Stimulated activated CD4-positive, alpha-beta T cell treated with anti-CD3 and anti-CD28 coated beads, Interleukin-4, amount 100 ng/mL, for 4 hours (primary cell): ENCODE measurements at regions not wholly inside any gene's neighbourhood (a gene's known extent, or its start where the extent isn't known, plus 50 kb on each side); places are given as distances from the start of the nearest gene placed in this dataset.
"Not testable (repeated sequence)": the region's sequence is repeated elsewhere in the genome, so short reads cannot be mapped to it uniquely, and the experiment has no call there.

Experiments
- DNase-seq, 2 experiments: peaks; one replicate each; pipeline ENCODE4 v3.0.0-alpha.2; 2020

DNA sequence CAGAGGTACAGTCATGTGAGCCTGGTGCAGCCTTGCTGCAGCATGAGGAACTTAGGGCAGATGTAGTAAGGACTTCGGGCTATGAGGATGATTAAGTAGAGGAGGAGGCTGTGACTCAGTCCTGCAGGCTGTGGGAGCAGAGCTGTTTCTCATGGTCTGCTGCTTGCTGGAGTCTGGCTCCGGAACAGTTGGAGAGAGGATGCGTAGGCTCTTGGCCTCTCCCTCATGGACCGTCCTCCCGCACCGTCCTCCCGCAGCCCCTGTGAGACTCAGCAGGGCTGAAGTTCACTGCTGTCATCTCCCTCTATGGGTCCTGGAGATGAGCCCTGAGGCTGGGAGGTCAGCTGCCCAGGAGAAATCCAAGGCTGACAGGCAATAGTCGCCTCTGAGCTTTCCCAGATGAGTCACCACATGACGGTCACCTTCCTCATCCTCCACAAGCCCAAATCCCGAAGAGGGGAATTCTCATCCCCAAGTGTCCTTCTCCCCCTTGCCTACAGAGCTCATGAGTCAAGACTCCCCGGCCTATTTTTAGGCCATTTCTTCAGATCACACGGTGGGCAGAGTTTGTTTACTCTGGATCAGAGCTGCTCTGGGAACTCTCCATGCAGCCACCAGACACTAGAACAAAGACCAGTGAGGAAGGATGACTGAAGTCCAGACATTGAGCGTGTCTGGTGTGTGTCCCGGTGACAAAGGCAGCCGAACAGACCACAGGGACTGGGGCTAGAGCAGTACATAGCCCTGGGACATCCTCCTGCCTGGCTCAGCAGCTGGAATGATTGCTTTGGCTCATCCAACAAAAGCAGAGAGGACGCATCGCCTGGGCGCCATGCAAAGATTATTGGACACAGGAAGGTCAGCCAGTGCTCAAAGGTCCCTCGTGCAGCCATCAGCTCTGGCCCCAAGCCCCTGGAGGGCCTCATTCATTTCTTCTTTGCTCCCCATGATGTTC is 134.5 kb downstream of the NPIPB11 start:
- not testable (repeated sequence) for DNase-seq

DNA sequence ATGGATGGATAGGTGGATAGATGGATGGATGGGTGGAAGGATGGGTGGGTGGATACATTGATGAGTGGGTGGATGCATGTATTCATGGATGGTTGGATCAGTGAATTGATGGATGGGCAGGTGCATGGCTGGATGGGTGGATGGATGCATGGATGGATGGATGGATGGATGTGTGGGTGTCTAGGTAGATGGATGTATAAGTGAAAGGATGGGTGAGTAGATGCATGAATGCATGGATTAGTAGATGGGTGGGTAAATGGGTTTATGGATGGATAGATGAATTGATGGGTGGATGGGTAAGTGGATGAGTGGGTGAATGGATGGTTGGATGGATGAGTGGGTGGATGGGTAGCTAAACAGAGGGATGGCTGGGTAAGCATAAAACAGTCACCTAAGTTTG is 135.6 kb downstream of the NPIPB11 start:
- not testable (repeated sequence) for DNase-seq

DNA sequence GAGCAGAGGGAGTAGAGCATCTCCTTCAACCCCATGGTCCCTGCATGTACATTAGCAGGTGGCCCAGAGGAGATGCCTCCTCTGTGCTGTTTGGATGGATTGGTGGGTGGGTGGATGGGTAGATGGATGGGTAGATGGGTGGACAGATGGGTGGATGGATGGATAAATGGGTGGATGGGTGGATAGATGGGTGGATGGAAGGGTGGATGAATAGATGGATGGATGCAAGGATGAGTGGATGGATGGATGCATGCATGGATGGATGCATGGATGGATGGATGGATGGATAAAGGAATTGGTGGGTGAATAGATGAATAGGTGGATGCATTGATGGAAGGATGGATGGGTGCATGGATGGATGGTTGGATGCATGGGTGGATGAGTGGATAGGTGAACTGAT is 136.5 kb downstream of the NPIPB11 start:
- not testable (repeated sequence) for DNase-seq

DNA sequence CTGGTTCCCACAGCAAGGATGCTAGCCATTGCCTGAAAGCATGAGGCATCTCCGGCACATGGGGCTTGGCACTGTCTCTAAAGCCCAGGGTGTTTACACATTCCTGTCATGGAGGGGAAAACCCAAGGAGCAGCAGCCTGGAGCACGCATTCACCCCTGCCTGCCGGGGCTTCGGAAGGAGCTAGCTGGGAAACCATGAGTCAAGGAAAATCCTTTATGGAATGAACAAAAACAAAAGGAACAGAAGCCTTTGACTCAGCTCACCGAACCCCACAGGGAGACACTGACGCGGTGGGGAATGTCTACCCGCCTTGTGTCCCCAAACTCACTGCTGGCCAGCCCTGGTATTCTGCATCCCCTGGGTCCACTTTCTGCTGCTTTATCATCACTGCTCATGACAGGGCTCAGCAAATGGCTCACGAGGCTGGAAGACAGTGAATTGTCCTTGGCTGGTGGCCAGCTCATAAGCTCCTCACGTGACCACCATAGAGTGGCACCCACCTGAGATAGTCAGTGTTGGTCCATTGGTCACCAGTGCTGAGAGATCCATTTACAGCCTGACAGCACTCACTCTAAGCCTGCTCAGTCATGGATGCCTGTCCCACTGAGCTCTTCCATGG is 137.2 kb downstream of the NPIPB11 start:
- not testable (repeated sequence) for DNase-seq

DNA sequence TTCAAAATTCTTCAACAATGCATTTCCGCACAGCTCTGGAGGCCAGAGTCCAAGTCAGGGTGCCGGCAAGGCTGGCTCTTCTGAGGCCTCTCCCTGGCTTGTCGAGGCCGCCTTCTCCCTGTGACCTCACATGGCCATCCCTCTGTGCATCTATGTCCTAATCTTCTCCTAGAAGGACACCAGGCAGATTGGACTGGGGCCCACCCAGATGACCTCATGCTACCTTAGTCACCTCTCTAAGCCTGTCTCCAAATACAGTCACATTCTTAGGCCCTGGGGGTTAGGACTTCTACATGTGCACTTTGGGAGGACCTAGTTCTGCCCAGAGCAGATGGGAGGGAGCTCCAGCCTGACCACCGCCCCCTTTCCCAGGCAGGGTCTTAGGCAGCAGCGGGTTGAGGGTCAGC is 137.7 kb downstream of the NPIPB11 start:
- DNase-seq = not testable (repeated sequence)

DNA sequence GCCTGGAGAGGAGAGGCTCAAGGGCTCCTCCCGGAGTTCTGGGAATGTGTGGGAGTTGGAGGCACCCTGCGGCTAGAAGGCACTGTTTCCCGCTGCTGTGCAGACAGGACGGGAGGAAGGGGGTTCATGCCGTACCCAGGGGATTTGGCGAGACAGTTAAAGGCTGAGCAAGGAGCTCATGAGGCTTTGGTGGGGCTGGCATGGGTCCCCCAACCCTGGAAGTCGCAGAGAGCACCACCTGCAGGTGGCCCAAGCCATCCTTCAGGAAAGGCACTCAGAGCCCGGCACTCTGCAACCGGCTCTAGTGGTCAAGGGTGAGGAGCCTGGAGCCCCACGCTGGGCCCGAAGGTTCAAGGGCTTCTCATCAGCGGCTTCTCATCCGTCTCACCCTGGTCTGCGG is 138.2 kb downstream of the NPIPB11 start:
- DNase-seq = not testable (repeated sequence)

DNA sequence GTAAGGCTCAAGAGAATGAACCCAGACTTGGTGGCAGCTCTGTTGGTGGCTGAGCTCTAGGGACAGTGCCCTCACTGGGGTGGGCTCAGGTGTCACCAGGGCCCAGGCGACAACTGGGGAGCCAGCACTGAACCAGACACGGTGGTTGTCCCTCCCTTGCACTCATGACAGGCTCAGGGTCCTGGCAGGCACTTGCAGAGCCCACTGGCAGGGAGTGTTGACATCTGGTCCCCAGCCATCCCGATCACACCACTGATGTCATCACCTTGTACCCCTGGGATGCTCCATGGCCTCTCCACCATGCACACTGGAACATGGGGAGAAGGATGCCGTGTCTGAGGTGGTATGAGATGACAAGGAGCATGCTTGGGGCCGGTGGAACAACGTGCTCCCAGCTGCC is 138.6 kb downstream of the NPIPB11 start:
- not testable (repeated sequence) for DNase-seq

DNA sequence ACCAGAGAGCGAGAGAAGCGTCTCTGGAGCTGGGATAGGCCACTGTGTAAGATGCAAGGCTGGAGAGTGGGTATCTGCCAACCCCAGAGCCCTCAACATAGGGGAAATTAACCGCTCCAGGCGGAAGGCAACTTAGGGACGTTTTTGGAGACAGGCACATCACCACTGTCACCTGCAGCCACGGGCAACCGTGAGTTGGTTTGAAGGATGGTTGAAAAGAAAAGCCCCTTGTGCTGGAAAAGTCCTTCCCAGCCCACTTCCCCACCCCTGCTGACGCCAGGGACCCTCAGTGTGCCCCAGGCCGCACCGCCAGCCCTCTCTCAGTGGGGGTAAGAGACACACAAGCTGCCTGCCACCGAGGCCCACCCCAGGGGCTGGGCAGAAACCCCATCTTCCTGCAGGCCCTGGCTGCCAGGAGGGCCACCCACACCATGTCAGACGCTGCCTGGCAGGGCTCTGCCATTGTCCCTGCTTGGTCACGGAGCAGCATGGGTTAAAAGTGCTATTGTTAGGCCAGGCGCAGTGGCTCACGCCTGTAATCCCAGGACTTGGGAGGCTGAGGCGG is 139.4 kb downstream of the NPIPB11 start:
- not testable (repeated sequence) for DNase-seq

DNA sequence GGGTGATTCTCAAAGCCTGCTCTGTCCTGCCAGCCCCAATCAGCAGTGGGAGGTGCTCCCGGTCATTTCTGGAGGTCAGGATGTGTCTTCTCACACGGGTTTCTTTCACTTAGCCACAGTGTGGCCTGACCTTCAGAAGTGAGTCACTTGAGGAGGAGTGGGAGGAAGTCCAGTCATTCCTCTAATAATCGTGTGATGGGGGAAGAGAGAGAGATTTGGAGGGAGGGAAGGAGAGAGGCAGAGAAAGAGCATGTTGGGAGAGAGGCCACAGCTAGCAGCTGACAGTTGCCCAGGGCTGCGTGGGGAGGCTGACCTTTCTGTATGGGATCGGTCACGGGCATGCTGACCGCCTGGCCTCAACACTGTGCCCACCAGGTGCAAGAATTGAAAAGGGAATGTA is 139.9 kb downstream of the NPIPB11 start:
- not testable (repeated sequence) for DNase-seq

DNA sequence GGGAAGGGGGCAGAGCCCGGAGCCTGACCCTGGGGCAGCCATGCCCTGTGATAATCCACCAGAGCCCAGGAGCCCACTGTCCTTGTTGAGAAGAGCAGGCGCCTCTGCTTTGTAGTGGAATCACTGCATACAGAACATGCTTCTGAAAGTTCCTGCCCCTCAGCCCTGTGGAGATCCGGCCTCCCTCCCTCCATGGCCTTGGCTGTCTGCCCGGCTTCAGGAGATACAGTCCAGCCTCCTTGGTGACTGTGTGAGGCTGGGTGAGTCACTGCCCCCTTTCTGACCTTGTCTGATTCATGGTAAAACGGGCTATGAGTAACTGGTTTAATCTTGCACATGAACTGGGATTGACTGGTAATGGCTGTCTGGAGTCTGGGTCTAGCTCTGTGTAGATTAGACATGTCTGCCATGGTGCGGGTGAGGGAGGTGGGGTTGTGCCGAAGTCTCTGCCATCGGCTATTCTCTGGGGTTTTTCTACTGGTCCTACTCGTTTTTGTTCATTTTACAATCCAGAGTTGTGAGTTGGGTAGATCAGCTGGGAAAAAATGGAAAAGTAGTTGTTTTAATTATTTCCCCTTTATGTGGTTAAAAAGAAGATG is 141.2 kb downstream of the NPIPB11 start:
- DNase-seq = not testable (repeated sequence)

DNA sequence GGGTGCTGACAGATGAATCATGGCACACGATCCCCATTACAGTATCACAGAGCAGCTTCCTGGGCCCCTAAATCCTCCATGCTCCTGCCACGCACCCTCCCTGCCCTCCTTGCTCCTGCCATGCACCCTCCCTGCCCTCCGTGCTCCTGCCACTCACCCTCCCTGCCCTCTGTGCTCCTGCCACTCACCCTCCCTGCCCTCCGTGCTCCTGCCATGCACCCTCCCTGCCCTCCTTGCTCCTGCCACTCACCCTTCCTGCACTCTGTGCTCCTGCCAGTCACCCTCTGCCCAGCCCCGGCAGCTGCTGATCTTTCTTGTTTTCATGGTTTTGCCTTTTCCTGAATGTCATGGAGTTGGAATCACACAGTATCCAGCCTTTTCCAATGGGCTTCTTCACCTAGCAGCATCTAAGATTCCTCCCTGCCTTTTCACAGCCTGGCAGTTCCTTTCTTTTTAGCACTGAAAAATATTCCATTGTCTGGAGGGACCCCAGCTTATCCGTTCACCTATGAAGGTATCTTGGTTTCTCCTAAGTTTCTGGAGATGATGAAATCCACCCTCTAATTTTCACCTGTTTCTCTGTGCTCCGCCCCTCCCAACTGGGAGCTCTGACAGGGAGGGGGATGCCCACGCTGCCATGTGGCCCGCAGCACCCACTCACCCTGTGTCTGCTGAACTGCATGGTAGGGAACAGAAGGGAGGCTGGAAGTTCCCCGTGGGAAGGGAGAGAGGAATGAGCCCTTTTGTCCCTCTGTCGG is 142.3 kb downstream of the NPIPB11 start:
- not testable (repeated sequence) for DNase-seq

DNA sequence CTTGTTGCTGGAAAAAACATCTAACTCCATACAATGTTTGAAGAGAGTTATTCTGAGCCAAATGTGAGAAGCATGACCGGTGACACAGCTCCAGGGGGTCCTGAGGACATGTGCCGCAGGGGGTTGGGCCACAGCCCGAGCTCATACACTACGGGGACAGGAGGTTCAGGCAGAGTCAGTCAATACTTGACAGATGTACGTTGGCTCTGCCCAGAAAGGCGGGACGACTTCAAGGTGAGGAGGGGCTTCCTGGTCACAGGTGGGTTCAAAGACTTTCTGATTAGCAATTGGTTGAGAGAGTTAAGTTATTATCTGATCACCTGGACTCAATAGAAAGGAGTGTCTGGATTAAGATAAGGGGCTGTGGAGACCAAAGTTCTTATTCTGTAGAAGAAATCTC is 143.8 kb downstream of the NPIPB11 start:
- DNase-seq = not testable (repeated sequence)

DNA sequence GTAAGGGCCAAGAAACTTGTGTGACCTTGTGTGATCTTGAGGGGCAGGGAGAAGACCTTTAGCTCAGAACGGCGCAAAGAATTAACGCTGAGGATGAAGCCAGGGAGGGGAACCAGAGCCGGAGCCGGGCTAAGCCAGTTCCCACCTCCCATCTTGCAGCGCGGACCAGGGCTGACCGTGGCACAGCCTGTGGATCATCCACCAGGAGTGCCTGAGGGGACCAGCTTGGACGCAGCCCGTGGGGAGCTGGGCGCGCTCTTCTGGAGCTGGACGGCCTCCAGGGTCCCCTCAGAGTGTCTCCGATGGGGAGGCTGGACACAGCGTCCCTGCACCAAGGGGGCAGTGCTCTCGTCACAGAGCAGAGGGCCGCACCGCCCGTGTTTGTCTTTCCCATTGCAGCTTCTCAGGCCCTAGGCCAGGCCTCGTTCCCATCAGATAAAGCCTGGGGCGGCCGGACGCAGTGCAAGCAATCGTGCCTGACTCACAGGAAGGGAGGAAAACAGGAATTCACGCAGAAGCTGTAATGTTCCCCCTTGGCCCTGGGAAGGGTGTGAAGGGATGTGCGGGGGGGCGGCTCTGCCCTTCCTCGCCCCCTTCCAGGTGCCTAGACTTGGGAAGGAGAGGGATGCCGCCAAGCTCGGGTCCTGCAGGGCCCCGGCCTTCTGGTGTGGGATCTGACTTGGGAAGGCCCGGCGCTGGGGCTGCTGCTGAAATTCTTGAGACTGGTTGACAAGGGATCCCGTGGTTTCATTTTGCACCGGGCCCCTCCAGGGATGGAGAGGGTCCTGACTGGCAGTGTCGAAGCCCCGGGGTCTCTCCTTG is 144.9 kb downstream of the NPIPB11 start:
- DNase-seq = not testable (repeated sequence)

DNA sequence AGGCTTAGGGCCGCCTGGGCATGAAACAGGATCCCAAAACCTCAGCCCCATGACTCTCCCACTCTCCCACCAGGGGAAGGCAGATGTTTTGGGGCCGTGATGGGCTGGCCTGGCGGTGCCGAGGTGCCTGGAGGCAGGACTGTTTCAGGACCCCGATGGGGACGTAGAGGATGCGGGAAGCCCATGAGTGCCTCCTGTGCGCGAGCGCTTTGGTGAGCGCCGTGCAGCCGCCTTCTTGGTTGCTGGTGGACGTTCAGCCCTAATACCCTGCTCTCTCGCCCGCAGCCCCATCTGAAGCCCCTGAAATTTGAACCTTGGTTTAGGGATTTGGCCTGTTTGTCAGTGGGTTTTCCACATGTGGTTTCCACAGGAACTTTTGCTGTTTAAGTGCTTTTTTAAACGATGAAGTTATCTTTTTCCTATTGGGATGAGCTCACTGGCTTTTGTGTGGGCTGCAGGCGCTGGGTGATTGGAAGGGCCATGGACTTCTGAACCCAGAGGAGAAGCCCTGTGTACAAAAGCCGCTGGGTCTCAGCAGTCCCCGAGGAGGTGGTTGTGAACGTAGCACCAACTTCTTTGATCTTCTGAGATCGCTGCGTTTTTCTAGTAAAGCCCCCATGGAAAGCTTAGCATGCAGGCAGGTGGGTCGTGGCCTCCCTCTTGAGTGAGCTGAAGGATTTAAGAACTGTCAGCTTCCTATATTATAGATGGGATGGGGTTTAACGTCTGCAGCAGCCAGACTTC is 145.7 kb downstream of the NPIPB11 start:
- not testable (repeated sequence) for DNase-seq

DNA sequence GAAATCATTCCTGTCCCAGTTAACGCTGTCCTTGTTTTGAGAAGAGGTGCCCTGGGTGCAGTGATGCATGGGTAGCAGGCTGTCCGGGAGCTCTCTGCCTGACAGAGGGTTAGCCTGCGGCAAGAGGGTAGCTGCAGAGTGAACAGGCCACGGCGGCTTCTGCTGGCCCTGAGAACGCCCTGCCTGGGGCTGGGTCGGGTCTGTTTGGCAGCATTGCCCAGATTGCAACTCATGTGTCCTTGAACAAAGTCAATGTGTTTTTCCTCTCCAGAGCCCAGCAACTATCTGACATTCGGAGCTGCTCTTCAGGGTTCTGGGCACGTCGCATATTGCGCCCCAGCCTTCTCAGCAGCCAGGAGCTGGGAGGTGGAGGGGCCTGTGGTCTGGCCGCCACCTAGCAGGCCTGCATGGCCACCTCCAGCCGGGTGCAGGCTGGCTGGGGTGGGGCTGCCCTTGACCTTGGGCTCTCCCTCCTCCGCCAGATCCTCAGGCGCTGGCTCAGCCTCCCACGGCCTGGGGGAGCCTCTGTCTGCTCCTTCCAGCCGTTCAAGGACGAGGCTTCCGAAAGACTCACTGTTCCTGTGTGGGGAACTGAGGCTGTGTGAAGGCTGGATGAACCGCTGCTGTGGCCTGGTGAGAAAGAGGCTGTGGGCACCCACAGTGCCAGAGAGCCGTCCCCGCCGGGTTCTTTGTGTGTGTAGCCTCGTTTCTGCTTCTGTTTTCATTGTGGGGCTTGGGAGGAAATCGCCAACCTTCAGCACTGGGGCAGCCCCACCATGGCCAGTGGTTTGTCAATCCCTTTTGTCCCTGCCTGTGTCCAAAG is 146.7 kb downstream of the NPIPB11 start:
- DNase-seq = not testable (repeated sequence)

DNA sequence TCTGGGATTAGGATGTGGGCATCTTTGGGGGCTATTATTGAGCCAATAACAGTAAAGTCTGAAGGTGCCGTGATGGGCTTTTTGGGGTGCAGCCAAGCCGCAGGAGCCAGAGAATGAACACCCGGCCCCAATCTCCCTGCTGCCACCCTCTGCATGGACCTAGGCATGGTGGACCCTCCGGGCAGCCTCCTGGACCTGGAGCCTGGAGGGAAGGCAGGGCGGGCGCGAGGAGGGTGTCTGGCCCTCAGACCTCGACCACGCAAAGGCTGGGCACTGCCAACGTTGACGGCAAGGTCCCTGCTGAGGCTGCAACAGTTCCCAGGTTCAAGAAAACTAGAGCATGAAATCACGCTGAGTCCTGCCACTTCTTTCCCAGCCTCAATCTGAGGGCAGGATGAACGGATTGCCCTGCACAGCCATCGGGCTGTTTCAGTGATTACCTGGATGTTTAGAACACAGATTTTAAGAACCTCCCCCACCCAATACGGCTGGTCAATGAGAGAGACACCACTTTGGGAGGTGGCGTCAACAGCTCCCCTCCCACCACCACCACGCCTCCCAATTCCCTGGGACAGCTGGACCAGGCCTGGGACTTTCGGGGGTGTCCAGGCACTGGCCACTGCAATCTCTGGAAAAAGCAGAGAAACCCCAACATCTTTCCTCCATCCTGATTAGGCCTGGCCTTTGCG is 147.4 kb downstream of the NPIPB11 start:
- not testable (repeated sequence) for DNase-seq

DNA sequence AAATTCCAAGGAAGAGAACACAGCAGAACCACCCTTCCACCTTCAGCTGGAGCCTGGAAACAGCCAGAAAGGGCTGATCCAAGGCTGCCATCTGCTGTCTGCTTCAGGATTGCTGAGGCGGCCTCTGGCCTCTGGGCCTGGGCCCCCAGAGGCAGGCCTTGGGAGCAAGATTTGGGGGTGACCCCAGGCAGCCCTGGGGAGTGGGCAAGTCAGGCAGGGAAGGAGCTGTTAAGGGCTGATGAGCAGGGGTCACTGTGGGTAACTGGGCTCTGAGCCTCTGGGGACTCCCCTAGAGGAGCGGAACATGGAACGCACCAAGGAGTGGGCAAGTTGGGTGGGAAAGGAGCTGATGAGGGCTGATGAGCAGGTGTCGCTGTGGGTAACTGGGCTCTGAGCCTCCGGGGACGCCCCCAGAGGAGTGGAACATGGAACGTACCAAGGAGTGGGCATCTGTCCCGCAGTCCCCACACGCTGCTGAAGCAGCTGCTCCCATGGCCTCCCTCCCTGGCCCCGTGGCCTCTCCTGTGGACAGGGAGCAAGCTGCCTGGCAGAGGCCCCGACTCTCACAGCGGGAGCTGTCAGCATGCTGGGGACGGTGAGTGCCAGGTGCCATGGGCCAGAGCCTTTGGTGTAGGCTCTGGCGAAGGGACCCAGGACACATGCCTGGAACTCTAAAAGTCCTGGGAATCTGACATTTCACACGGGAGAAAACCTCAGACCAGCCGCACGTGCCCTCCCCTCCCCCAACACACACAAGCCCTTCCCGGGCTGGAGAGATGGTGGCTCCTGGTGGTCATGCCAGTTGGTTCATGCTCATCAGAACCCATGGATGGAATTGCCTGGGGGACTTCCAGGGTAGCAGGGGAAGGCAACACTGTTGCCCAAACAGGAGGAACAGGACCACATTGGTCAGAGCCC is 148.8 kb downstream of the NPIPB11 start:
- DNase-seq = not testable (repeated sequence)

DNA sequence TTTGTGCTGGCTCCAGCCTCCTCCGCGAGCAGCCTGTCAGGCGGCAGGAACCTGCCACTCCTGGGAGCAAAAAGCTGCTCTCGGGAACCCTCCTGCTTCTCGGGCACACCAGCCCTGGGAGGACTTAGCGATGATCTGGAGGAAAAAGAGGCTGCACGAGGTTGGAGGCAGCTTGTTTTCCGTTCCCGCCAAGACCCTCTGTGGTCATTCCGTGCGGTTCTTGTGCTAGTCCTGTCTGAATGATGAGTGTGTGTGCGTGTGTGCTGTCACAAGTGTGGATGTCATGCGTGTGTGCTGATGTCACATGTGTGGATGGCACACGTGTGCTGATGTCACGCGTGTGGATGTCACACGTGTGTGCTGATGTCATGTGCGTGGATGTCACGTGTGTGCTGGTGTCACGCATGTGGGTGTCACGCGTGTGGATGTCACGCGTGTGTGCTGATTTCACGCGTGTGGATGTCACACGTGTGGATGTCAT is 150.0 kb downstream of the NPIPB11 start:
- no peak for DNase-seq
